Peyer's patch (tissue), 4 donors: ENCODE measurements at regions not wholly inside any gene's neighbourhood (a gene's known extent, or its start where the extent isn't known, plus 50 kb on each side); places are given as distances from the start of the nearest gene placed in this dataset.

Source experiments
- DNase-seq, 3 donors: peaks; one replicate each; pipeline ENCODE4 v3.0.0-alpha.2; 2017 to 2019
- H3K27ac ChIP-seq, 4 donors: fragments of 200-600 bp; sonication (generic); one replicate each; pipeline ENCODE4 v1.5.1; 2016 to 2019
- H3K27me3 ChIP-seq, 2 donors: fragments of 200-600 bp; sonication (generic); one replicate each; pipeline ENCODE4 v1.5.1; 2019
- H3K36me3 ChIP-seq, 3 donors: fragments of 200-600 bp; sonication (generic); one replicate each; pipeline ENCODE4 v1.5.1; 2016 to 2019
- H3K4me1 ChIP-seq, 4 donors: fragments of 200-600 bp; sonication (generic); one replicate each; pipeline ENCODE4 v1.5.1; 2016 to 2019
- H3K4me3 ChIP-seq, 4 donors: fragments of 200-600 bp; sonication (generic); 1 replicate in 3 of 4; 2 replicates in 1 of 4; pipeline ENCODE4 v1.5.1; 2016 to 2019; ENCODE audit warnings: mild to moderate bottlenecking in 1 of 4
- H3K9me3 ChIP-seq, 4 donors: fragments of 200-600 bp; sonication (generic); one replicate each; pipeline ENCODE4 v1.5.1; 2016 to 2019; ENCODE audit warnings: mild to moderate bottlenecking in 1 of 4
- POLR2A ChIP-seq, 2 donors: fragments of 450-650 bp; IDR thresholded peaks; one replicate each; pipeline ENCODE4 v1.5.1; 2017; ENCODE audit warnings: antibody characterized with exemption in 2 of 2, mild to moderate bottlenecking in 2 of 2, moderate library complexity in 2 of 2
- TF ChIP-seq, protein P1 (sequence below), 6 experiments: fragments of 450-650 bp in 4 of 6; fragments of 200-600 bp in 2 of 6; sonication (generic) in 1 of 6; IDR thresholded peaks; one replicate each; pipeline ENCODE4 v1.5.1; 2017 to 2019; ENCODE audit warnings: antibody characterized with exemption in 6 of 6, mild to moderate bottlenecking in 3 of 6, moderate library complexity in 1 of 6

DNA sequence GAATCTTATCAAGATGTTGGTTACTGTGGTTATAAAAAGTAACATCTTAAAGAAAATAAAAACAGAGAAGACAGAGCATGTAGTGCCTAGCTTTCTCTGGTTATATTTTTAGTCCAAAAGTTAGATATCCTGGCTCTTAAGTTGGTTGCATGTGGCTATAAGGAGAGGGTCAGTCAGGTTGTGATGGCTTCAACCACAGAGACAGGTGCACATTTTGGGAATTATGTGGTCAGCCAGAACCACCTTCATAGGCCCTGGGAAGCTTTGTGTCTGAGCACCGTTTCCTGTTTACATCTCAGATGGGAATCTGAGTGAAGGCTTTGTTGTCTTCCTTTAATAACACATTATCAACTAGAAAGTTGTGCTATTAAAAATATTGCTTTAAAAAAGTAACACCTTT is 265.1 kb upstream of the IGFBP3 start:
- H3K4me1 ChIP-seq, result no peaks in the 10 kb centered on the region

DNA sequence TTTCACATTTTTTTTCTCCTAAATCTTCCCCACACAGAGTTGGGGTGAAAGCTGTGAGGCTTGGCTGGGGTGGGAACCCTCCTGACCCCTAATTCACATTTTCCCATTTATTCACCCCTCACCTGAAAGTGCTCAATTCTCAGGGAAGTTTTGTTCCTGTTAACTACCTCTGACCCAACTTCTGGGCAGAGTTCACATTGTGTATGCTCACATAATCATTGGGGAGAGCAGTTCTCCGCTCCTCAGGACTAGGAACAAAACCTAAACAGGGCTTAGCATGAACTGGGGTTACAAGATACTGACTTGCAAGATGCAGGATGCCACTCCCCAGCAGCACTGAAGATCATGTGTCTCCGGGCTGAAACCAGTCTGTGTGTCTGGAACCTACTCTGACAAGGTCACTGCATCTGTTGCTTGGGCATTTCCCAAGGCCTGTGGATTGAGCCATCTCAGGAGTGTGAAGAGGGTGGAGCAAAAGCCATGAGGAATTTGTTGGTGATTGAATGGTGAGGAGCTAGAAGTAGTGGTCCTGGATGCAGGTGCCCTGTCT is 258.1 kb upstream of the IGFBP3 start:
- Histone ChIP-seq H3K36me3 (no peaks in the 10 kb centered on the region), H3K27ac (no peak overlapping the region), H3K4me1 (no peaks in the 10 kb centered on the region), H3K9me3 (no peaks in the 10 kb centered on the region), H3K27me3 (no peaks in the 10 kb centered on the region), H3K4me3 (no peak overlapping the region)
- no peak for DNase-seq
- TF ChIP-seq, protein P1, sequence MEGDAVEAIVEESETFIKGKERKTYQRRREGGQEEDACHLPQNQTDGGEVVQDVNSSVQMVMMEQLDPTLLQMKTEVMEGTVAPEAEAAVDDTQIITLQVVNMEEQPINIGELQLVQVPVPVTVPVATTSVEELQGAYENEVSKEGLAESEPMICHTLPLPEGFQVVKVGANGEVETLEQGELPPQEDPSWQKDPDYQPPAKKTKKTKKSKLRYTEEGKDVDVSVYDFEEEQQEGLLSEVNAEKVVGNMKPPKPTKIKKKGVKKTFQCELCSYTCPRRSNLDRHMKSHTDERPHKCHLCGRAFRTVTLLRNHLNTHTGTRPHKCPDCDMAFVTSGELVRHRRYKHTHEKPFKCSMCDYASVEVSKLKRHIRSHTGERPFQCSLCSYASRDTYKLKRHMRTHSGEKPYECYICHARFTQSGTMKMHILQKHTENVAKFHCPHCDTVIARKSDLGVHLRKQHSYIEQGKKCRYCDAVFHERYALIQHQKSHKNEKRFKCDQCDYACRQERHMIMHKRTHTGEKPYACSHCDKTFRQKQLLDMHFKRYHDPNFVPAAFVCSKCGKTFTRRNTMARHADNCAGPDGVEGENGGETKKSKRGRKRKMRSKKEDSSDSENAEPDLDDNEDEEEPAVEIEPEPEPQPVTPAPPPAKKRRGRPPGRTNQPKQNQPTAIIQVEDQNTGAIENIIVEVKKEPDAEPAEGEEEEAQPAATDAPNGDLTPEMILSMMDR (IDR thresholded peaks at IDR 0.05), result no peak
- no peak for TF ChIP-seq POLR2A (IDR thresholded peaks at IDR 0.05)

More for the DNA sequence above, 265.1 kb upstream of the IGFBP3 start:
- H3K27me3 ChIP-seq, result no peaks in the 10 kb centered on the region
- no peak overlapping the region for H3K27ac ChIP-seq
- H3K9me3 ChIP-seq, result no peaks in the 10 kb centered on the region
- no peak for DNase-seq
- no peak for TF ChIP-seq POLR2A (IDR thresholded peaks at IDR 0.05)
- TF ChIP-seq, protein P1 (IDR thresholded peaks at IDR 0.05), result no peak
- no peaks in the 10 kb centered on the region for H3K36me3 ChIP-seq
- H3K4me3 ChIP-seq, result no peak overlapping the region

DNA sequence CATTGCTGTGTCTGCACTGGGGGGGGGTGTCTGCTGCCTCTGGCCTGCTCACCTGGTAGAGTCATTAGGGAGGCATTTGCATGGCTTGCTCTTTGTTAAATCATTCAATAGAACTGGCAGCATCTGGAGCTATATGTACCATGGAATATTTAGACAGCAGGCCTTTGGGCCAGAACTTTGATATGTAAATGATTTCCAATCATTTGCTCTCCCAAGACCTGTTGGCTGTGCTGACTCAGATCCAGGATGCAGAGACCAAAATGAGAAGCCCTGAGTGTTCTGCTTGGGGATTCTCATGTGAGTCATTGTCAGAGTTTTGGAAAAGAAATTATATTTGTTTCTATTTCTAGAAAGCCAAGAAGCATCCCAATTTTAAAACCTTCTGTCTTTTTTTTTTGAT is 257.6 kb upstream of the IGFBP3 start:
- peaks cover 0 to 4% (median 0%) of the 10 kb centered on the region in 4 donors for H3K4me1 ChIP-seq
- no peaks in the 10 kb centered on the region for H3K36me3 ChIP-seq
- H3K27ac ChIP-seq, result no peak overlapping the region
- DNase-seq, result no peak
- no peaks in the 10 kb centered on the region for H3K9me3 ChIP-seq
- TF ChIP-seq POLR2A (IDR thresholded peaks at IDR 0.05), result no peak
- TF ChIP-seq, protein P1 (IDR thresholded peaks at IDR 0.05), result no peak
- H3K4me3 ChIP-seq, result no peak overlapping the region
- no peaks in the 10 kb centered on the region for H3K27me3 ChIP-seq

DNA sequence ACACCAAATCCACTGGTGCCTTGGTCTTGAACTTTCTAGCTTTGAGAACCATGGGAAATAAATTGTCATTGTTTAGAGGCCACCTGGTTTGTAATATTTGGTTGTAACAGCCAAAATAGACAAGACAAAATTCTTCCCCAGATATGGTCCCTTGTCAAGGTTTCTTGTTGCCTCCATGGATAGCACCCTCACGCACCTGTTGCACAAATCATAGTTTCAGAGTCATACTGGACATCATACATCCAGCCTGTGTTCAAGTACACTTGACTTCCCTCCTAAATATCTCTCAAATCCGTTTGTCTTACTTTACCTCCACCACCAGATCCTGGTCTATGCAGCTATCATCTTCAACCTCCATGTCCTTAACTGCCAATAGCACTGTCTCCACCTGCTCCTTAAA is 256.7 kb upstream of the IGFBP3 start:
- no peaks in the 10 kb centered on the region for H3K27me3 ChIP-seq
- H3K36me3 ChIP-seq, result no peaks in the 10 kb centered on the region
- TF ChIP-seq, protein P1 (IDR thresholded peaks at IDR 0.05), result no peak
- TF ChIP-seq POLR2A (IDR thresholded peaks at IDR 0.05), result no peak
- H3K4me3 ChIP-seq, result no peak overlapping the region
- no peak overlapping the region for H3K27ac ChIP-seq
- no peak for DNase-seq
- no peaks in the 10 kb centered on the region for H3K9me3 ChIP-seq
- peaks cover 0 to 7% (median 0%) of the 10 kb centered on the region in 4 donors for H3K4me1 ChIP-seq

DNA sequence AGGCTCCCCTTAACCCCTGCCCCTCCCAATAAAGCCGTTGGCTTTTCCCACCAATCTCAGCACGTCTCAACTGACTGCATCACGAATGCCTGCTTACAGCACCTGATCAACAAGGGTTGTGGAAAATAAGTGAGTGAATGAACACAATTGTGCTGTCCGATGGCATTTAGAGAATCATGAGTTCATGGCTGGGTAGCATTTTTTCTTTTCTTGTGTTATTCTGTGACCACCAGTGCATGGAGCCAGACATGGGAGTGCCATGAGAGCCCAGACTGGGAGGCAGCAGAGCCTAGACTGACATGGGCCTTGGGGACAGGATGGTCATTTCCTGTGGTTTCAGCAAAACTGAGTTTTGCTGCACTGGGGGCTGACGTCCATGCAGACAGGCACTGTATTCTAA is 254.1 kb upstream of the IGFBP3 start:
- TF ChIP-seq, protein P1 (IDR thresholded peaks at IDR 0.05), result no peak
- no peak for TF ChIP-seq POLR2A (IDR thresholded peaks at IDR 0.05)
- no peak for DNase-seq
- H3K4me3 ChIP-seq, result no peak overlapping the region
- peaks cover 0 to 7% (median 0%) of the 10 kb centered on the region in 4 donors for H3K4me1 ChIP-seq
- no peaks in the 10 kb centered on the region for H3K36me3 ChIP-seq
- H3K9me3 ChIP-seq, result no peaks in the 10 kb centered on the region
- H3K27me3 ChIP-seq, result no peaks in the 10 kb centered on the region
- H3K27ac ChIP-seq, result no peak overlapping the region

DNA sequence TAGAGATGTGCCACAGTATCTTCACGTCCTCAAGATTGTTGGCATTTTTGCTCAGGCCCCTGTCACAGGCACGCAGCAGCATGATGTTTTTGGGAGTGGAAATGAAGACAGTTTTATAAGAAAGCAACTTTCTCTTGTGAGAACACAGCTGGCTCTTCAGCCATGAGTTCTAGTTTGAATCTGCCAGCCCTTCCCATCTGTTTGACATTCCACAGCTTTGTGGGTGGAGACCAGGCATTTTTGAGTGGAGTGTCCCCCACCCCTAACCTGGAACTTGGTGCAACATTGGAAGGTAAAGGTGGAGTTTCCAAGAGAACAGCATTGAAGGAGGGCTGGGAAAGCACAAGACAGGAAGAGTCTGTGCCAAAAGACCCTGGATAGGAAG is 253.1 kb upstream of the IGFBP3 start:
- Histone ChIP-seq H3K36me3 (no peaks in the 10 kb centered on the region), H3K4me3 (no peak overlapping the region), H3K9me3 (no peaks in the 10 kb centered on the region), H3K4me1 (peaks cover 0 to 7% (median 0%) of the 10 kb centered on the region in 4 donors), H3K27ac (no peak overlapping the region), H3K27me3 (no peaks in the 10 kb centered on the region)
- no peak for TF ChIP-seq POLR2A (IDR thresholded peaks at IDR 0.05)
- TF ChIP-seq, protein P1 (IDR thresholded peaks at IDR 0.05), result no peak
- no peak for DNase-seq
